ENCODE measurements at regions not wholly inside any gene's neighbourhood (a gene's known extent, or its start where the extent isn't known, plus 50 kb on each side); places are given as distances from the start of the nearest gene placed in this dataset.

DNA sequence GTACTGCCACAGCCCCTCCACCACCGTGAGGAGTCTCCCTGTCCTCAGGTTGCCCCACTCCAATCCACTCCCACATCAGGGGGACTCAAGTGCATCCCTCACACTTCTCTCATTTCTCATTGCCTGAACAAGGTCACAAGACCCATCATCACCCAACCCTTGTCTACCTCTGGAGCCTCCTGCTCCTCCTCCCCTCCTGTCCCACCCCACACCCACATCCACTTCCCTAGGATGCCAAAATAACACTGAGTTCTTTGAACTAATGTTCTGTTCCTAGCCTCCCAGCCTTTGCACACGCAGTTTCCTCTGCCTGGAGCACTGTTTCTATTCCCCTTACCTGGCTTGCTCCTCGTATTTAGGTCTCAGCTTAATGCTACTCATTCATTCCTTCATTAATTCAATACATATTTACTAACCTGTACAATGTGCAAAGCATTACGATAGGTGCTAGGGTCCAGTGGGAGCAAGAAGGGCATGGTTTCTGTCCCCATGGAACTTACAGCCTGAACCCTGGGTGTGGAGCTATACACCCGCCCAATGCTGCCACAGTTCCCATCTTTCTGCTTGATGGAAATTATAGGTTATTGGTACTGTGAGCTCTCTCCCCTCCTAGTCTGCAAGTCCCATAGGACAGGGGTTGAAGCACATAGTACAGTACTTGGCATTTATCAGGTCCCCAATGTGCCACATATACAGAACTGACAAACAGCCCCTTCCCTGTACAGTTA, 96.1 kb upstream of the GRIK3 start:
- DNase-seq = no peak

DNA sequence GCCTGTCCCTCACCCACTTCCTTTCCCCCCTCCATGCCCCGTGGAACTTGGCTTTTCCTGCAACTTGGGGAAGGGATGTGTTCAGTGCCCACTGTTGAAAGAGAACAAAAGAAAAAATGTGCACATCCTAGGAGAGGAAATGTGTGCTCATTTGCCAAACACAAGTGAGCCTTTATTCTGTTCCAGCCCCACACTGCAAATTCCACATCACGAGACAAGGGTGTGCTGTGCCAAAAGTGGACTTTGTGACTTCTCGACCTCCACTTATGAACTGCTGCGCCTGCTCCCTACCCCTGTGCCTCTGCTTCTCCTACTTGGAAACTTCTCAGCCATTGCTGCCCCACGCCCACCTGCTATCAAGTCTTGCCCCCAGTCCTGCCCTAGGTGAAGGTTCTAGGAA, 97.0 kb upstream of the GRIK3 start:
- no peak for DNase-seq

GRCh38 chr1:37133276-37134145, 99.2 kb upstream of the GRIK3 start:
- DNase-seq = no peak

- DNase-seq = no peak
Measured at GRCh38 chr1:37134599-37134998, 100.3 kb upstream of the GRIK3 start.

DNA sequence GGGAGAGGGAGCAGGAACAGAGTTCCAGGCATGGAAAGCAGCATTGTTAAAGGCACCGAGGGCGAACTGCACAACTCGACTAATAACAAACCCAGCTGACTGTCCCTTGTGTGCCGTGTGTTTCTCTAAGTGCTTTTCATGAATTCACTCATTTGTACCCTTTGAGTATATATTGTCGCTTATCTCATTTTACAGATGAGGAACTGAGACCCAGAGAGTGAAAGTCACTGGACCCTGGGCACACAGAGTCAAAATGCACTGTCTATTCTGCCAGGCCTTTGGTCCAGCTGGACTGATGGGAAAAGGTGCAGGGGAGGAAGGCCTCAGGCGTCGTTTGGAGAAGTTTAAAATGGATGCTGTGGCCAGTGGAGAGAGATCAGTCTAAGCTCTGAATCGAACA, 100.7 kb upstream of the GRIK3 start:
- no peak for DNase-seq

- no peak for DNase-seq
Measured at GRCh38 chr1:37137014-37137413, 102.7 kb upstream of the GRIK3 start.

DNA sequence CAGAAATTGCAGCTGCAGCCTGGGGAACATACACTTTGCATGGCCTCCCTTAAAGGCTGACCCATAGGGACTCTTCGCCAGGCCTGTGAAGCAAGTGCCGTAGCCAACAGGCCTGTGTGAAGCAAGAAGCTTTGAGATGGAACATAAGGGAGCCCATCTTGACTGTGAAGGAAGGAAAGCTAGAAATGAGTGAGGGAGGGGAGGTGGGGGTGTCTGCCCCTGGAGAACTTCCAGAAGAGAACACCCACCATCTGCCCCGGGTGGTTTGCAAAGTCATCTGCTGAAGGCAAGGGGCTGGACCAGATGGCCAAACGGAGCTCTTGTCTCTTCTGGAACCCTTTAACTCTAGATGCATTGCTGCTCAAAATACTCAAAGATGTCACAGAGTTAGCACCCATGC, 103.3 kb upstream of the GRIK3 start:
- DNase-seq = no peak

DNA sequence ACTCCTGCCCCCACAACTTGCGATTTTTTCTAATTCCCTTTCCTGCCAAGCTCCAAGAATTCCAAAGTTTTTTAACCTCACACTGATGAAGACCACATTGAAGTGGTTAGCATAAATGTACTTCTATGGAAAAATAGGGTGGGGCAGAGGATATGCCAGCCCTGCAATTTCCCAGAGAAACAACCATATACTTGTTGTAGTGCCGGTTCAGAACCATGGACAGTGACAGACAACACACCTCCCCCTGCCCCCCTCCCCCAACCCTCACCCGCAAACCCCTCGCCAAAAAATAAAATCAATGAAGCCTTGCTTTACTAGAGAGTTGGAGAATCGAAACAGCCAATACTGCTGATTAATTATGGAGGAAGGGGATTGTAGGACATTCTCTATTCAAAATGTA, 109.5 kb upstream of the GRIK3 start:
- DNase-seq = no peak

GRCh38 chr1:37146071-37146470, 111.8 kb upstream of the GRIK3 start:
- no peak for DNase-seq

DNA sequence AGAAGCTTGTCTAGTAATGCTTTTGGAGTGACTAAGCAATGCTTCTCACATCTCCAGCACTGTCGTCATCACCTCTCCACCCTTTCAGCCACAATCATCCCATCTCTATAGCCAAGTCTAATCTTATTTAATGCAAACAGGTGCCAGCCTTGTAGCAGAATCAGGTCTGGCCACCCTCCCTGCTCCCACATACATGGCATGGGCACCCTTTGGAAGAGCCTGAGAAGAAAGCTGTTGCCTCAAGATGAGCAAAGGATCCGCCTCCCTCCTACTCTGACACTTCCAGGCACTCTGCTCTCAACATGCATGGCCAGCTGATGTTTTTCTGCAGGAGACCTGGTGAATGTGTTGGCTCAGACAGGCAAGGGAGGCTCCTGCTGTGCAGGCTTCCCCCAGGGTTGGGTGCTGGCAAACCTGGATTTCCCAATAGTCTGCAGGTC, 113.1 kb upstream of the GRIK3 start:
- no peak for DNase-seq

DNA sequence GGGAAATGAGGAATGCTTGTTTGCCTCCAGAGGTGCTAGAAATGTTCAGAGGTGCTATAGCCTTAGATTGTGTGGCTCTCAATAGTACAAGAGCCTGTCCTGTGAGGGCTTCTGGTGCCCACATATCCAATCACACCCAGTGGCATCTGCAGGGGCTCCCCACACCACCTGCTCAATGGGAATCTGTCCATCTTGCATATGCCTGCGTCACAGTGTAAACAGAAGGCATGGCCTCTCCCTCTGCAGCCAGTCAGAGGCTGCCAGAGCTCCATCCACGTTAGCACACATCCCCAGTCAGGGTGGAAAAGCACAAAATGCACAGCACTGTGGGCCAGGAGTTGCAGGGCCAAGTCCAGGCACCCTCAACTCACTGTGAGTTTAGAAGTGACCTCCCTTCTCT, 113.6 kb upstream of the GRIK3 start:
- DNase-seq = no peak

DNA sequence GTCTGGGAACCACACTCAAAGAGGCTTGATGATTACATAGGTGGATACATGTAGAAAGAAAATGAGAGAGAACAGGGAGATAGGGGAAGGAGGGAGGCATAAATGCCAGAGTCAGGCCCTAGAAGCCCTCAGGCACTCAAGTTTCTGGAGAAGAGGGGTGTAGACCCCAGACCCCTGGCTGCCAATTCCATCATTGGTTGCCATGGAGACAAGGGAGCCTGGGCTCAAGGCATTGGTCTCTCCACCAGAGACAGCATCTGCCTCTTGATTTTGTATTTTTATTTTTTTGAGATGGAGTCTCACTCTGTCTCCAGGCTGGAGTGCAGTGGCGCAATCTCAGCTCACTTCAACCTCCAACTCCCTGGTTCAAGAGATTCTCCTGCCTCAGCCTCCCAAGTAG, 114.3 kb upstream of the GRIK3 start:
- no peak for DNase-seq

- DNase-seq = no peak
Measured at GRCh38 chr1:37149296-37149695, 115.0 kb upstream of the GRIK3 start.

DNA sequence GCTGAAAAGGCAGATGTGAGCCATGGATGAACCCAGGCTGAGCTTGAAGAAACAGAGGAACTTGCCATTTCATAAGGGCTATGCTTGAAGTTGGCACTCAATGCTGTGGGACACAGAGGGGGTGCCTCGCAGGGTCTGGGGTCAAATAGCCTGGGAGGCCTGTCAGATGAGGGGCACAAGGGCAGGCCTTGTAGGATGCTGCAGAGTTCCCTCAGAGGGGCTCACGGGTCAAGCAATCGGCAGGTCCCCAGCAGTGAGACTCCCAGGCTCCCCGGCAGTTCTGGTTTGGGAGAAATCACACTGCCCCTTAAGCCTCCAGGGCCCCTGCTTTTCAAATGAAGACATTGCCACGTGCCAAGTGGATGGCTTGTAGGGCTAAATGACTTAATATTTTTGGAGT, 116.7 kb upstream of the GRIK3 start:
- DNase-seq = no peak

- no peak for DNase-seq
Measured at GRCh38 chr1:37151789-37152188, 117.5 kb upstream of the GRIK3 start.

- DNase-seq = no peak
Measured at GRCh38 chr1:37152491-37152890, 118.2 kb upstream of the GRIK3 start.

GRCh38 chr1:37153116-37154100, 119.1 kb upstream of the GRIK3 start:
- no peak for DNase-seq

- no peak for DNase-seq
Measured at GRCh38 chr1:37156646-37157045, 122.3 kb upstream of the GRIK3 start.

GRCh38 chr1:37157634-37158033, 123.3 kb upstream of the GRIK3 start:
- DNase-seq = no peak

DNA sequence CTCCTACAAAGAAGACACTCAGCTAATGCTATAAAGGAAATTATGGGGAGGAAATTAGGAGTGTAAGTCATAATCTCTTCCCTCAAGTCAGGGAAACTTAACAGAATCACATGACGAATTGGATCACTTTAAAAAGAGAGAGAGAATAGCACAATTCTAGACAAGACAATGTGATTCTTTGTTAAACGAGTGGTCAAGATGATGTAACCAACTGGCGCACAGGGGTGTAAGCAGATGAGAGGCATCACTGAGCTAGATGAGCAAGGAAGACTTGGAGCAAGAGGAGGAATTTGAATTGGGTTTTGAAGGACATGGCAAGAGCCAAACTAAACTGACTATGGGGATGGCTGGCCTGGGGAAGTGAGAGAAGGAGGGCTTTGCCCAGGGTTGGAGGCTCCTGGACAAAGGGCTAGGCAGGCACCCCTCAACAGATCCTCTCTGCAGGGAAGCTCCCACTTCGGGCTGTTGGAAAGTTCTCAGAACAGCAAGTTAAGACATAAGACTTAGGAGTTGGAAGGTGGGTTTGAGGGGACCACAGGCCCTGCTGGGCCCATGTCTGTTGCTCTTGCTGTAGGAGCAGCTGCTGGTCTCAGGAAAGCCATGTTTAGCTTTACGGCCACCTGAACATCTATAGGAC, 123.9 kb upstream of the GRIK3 start:
- no peak for DNase-seq

- no peak for DNase-seq
Measured at GRCh38 chr1:37159102-37159501, 124.8 kb upstream of the GRIK3 start.

GRCh38 chr1:37161171-37161570, 126.9 kb upstream of the GRIK3 start:
- no peak for DNase-seq

- DNase-seq = no peak
Measured at GRCh38 chr1:37162059-37162458, 127.7 kb upstream of the GRIK3 start.

Measured in CD4-positive, alpha-beta T cell treated with Interleukin-17A for 4 hours (primary cell).